Keratinocyte (primary cell): ENCODE measurements at regions not wholly inside any gene's neighbourhood (a gene's known extent, or its start where the extent isn't known, plus 50 kb on each side); places are given as distances from the start of the nearest gene placed in this dataset.

ENCODE experiments used
- DNase-seq: peaks from one replicate; pipeline ENCODE4 v3.0.0-alpha.2; 2011; ENCODE audit warnings: low read depth, missing footprints, low spot score
- FAIRE-seq: peaks from 2 replicates; lab custom pipeline; 2011; peaks lifted over from hg19 to GRCh38; lab: Jason Lieb, UNC
- H2AFZ ChIP-seq: 2 replicates; pipeline ENCODE4 v1.6.0; 2012; ENCODE audit warnings: low read length, control low read depth, inconsistent platforms; ENCODE audit not compliant: control insufficient read depth
- H3K27ac ChIP-seq: 2 replicates; pipeline ENCODE4 v1.5.1; 2011; ENCODE audit warnings: low read length; ENCODE audit not compliant: control insufficient read depth, insufficient read depth
- H3K27me3 ChIP-seq: 3 replicates; pipeline ENCODE4 v1.6.0; 2011; ENCODE audit warnings: low read length; ENCODE audit not compliant: control insufficient read depth, insufficient read depth; ENCODE audit errors: extremely low read depth
- H3K36me3 ChIP-seq, 2 experiments: 2 replicates in 1 of 2; 3 replicates in 1 of 2; pipeline ENCODE4 v1.5.1; 2011; ENCODE audit warnings: low read length in 2 of 2, mild to moderate bottlenecking in 1 of 2; ENCODE audit not compliant: control insufficient read depth in 2 of 2, insufficient read depth in 2 of 2; ENCODE audit errors: extremely low read depth in 1 of 2
- H3K4me1 ChIP-seq: 3 replicates; pipeline ENCODE4 v1.5.1; 2011; ENCODE audit warnings: low read length; ENCODE audit not compliant: control insufficient read depth, insufficient read depth; ENCODE audit errors: extremely low read depth
- H3K4me2 ChIP-seq: 3 replicates; pipeline ENCODE4 v1.6.0; 2011; ENCODE audit warnings: low read depth, low read length; ENCODE audit not compliant: control insufficient read depth, insufficient read depth; ENCODE audit errors: extremely low read depth
- H3K4me3 ChIP-seq, 3 experiments: fragments of 200-600 bp in 1 of 3; sonication (generic) in 1 of 3; 2 replicates in 2 of 3; 3 replicates in 1 of 3; pipeline ENCODE4 v1.5.1; 2011 to 2016; ENCODE audit warnings: low read length in 3 of 3, mild to moderate bottlenecking in 3 of 3, control low read depth in 2 of 3, inconsistent platforms in 1 of 3, low read depth in 1 of 3, mixed read lengths in 1 of 3, mixed run types in 1 of 3, moderate library complexity in 1 of 3; ENCODE audit not compliant: control insufficient read depth in 2 of 3, insufficient read depth in 2 of 3; ENCODE audit errors: extremely low read depth in 1 of 3
- H3K79me2 ChIP-seq: 2 replicates; pipeline ENCODE4 v1.6.0; 2012; ENCODE audit warnings: low read length; ENCODE audit not compliant: control insufficient read depth, insufficient read depth
- H3K9ac ChIP-seq: 3 replicates; pipeline ENCODE4 v1.6.0; 2011; ENCODE audit warnings: low read length; ENCODE audit not compliant: control insufficient read depth, insufficient read depth; ENCODE audit errors: extremely low read depth
- H3K9me1 ChIP-seq: 3 replicates; pipeline ENCODE4 v1.6.0; 2011; ENCODE audit warnings: low read length; ENCODE audit not compliant: control insufficient read depth, insufficient read depth; ENCODE audit errors: extremely low read depth
- H3K9me3 ChIP-seq: 2 replicates; pipeline ENCODE4 v1.5.1; 2012; ENCODE audit warnings: low read depth, low read length; ENCODE audit not compliant: control insufficient read depth
- H4K20me1 ChIP-seq: 3 replicates; pipeline ENCODE4 v1.6.0; 2011; ENCODE audit warnings: low read length; ENCODE audit not compliant: control insufficient read depth, insufficient read depth; ENCODE audit errors: extremely low read depth
- EZH2 ChIP-seq: IDR thresholded peaks from one replicate; pipeline ENCODE4 v1.6.1; 2012; ENCODE audit warnings: inconsistent platforms, mild to moderate bottlenecking, low read length, moderate library complexity
- dilution Hi-C: fragments of 300-500 bp; cut with MboI; formaldehyde crosslinking; loops from one replicate; pipeline ENCODE4 v1.7.0; 2020; ENCODE audit warnings: low sequenced_read_pairs; ENCODE audit not compliant: extremely low pct_ligation_motif_present
- TF ChIP-seq, protein P1 (sequence below), 3 experiments: IDR thresholded peaks in 1 of 3; conservative IDR thresholded peaks in 1 of 3; optimal IDR thresholded peaks in 1 of 3; 2 replicates in 2 of 3; 3 replicates in 1 of 3; pipeline versions ENCODE3 to v1.5.1; 2011; ENCODE audit warnings: low read length in 3 of 3, mild to moderate bottlenecking in 3 of 3, moderate library complexity in 2 of 3, control low read depth in 1 of 3, inconsistent platforms in 1 of 3; ENCODE audit not compliant: insufficient read depth in 2 of 3; ENCODE audit errors: extremely low read depth in 1 of 3

DNA sequence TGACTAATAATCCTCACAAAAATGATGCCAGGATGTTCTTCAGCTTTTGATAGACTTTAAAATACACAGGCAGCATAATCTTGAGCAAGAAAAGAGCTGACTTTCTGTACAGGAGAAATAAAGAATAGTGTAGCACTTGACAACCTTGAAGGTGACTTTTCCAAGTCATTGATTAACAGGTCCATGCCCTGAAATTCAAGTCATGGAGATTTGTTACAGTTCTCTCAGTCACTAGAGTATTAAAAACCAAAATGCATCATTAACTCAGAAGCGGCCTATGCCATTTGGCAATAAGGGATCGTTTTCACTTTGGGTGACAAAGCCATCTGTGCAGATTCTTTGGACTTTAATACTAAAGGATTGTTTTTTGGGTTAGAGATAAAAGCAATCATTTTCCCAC is 692.7 kb upstream of the SGO1 start:
- dilution Hi-C loops: no loop called here
- Histone ChIP-seq H3K79me2 (no peaks in the 10 kb centered on the region), H3K36me3 (no peaks in the 10 kb centered on the region), H4K20me1 (no peaks in the 10 kb centered on the region), H2AFZ (no peak overlapping the region), H3K27me3 (no peaks in the 10 kb centered on the region), H3K4me3 (no peak overlapping the region), H3K9me3 (peaks cover 2% of the 10 kb centered on the region), H3K9me1 (no peaks in the 10 kb centered on the region), H3K27ac (no peak overlapping the region), H3K4me1 (no peaks in the 10 kb centered on the region), H3K9ac (no peak overlapping the region), H3K4me2 (no peak overlapping the region)
- TF ChIP-seq, protein P1, sequence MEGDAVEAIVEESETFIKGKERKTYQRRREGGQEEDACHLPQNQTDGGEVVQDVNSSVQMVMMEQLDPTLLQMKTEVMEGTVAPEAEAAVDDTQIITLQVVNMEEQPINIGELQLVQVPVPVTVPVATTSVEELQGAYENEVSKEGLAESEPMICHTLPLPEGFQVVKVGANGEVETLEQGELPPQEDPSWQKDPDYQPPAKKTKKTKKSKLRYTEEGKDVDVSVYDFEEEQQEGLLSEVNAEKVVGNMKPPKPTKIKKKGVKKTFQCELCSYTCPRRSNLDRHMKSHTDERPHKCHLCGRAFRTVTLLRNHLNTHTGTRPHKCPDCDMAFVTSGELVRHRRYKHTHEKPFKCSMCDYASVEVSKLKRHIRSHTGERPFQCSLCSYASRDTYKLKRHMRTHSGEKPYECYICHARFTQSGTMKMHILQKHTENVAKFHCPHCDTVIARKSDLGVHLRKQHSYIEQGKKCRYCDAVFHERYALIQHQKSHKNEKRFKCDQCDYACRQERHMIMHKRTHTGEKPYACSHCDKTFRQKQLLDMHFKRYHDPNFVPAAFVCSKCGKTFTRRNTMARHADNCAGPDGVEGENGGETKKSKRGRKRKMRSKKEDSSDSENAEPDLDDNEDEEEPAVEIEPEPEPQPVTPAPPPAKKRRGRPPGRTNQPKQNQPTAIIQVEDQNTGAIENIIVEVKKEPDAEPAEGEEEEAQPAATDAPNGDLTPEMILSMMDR (optimal IDR thresholded peaks at IDR 0.05 in 1 of 3, IDR thresholded peaks at IDR 0.05 in 1 of 3, conservative IDR thresholded peaks at IDR 0.05 in 1 of 3; ENCODE audit: extremely low read depth in 1 of 3, insufficient read depth in 2 of 3, low read length in 3 of 3): no peak
- TF ChIP-seq EZH2: no peak
- FAIRE-seq (no peak), DNase-seq (no peak)

DNA sequence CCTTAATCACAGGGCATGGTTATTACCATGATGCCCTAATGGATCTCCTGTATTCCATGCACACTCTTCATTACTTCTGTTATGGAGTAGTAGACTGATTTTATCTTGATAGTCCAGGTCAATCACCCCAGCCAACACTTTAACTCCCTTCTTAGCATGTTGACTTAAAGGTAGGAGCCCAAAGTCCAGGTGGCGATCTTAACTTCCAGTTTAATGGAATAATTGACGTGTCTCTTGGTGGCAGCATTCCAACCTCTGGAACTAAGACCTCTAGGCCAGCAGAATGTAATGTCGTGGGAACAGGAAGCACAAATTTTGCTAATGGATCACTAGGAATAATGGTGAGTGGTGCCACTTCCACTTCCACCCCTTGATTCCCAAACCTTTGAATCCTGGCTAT is 687.2 kb upstream of the SGO1 start:
- no peaks in the 10 kb centered on the region for H3K9me1 ChIP-seq
- TF ChIP-seq EZH2: no peak
- TF ChIP-seq, protein P1 (optimal IDR thresholded peaks at IDR 0.05 in 1 of 3, IDR thresholded peaks at IDR 0.05 in 1 of 3, conservative IDR thresholded peaks at IDR 0.05 in 1 of 3; ENCODE audit: extremely low read depth in 1 of 3, insufficient read depth in 2 of 3, low read length in 3 of 3): no peak
- H3K27ac ChIP-seq: no peak overlapping the region
- H3K4me2 ChIP-seq: no peak overlapping the region
- no peaks in the 10 kb centered on the region for H3K36me3 ChIP-seq
- no peak overlapping the region for H3K9ac ChIP-seq
- no peaks in the 10 kb centered on the region for H3K27me3 ChIP-seq
- H3K4me1 ChIP-seq: no peaks in the 10 kb centered on the region
- dilution Hi-C loops: no loop called here
- no peak overlapping the region for H3K4me3 ChIP-seq
- H3K79me2 ChIP-seq: no peaks in the 10 kb centered on the region
- no peak overlapping the region for H2AFZ ChIP-seq
- no peaks in the 10 kb centered on the region for H4K20me1 ChIP-seq
- H3K9me3 ChIP-seq: peaks cover 2% of the 10 kb centered on the region
- DNase-seq: no peak
- FAIRE-seq: no peak
